ENCODE measurements at regions not wholly inside any gene's neighbourhood (a gene's known extent, or its start where the extent isn't known, plus 50 kb on each side); places are given as distances from the start of the nearest gene placed in this dataset.

DNA sequence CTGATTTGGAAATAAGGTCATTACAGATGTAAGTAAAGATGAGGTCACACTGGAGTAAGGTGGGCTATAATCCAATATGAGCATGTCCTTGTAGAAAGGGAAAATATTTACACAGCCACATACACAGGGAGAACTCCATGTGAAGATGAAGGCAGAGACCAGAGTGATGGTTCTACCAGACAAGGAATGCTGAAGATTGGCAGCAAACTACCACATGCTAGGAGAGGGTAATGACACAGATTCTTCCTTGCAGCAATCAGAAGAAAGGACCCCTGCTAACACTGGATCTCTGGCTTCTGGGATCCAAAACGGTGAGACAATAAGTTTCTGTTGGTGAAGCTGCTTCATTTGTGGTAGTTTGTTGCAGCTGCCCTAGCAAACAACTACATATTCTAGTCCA lies 56.0 kb upstream of the SPTSSB start:
- Histone ChIP-seq H3K27ac (ENCODE audit: insufficient read depth, low read depth, low read length) (no peak overlapping the region), H3K36me3 (ENCODE audit: control insufficient read depth in 2 of 2, extremely low read depth in 1 of 2, insufficient read depth in 2 of 2, low read length in 2 of 2) (no peaks in the 10 kb centered on the region), H3K4me2 (ENCODE audit: insufficient read depth, low read length) (no peak overlapping the region), H3K79me2 (ENCODE audit: control insufficient read depth, insufficient read depth, low read length) (no peaks in the 10 kb centered on the region), H3K27me3 (ENCODE audit: control insufficient read depth in 2 of 2, insufficient read depth in 2 of 2, low read length in 2 of 2) (peaks cover 4 to 5% of the 10 kb centered on the region in 2 experiments), H3K9ac (replicated peaks; ENCODE audit: extremely low read depth, insufficient read depth, low read length) (no peak overlapping the region), H3K9me1 (replicated peaks; ENCODE audit: control insufficient read depth, extremely low read depth, insufficient read depth, low read length) (no peaks in the 10 kb centered on the region), H3K9me3 (replicated peaks; ENCODE audit: control insufficient read depth, insufficient read depth, low read length) (no peaks in the 10 kb centered on the region), H3K4me3 (replicated peaks in 1 of 3; ENCODE audit: insufficient read depth in 1 of 3, low read depth in 1 of 3, low read length in 3 of 3) (no peak overlapping the region), H4K20me1 (replicated peaks; ENCODE audit: control insufficient read depth, extremely low read depth, insufficient read depth, low read length) (no peaks in the 10 kb centered on the region), H3K4me1 (ENCODE audit: control insufficient read depth, extremely low read depth, insufficient read depth, low read length) (no peaks in the 10 kb centered on the region), H2AFZ (ENCODE audit: low read depth, low read length) (no peak overlapping the region)
- ChIA-PET CTCF (no interaction called here), POLR2A (no interaction called here)
- intact Hi-C loops (cut with micrococcal nuclease) (no loop called here), dilution Hi-C loops (cut with MboI; ENCODE audit: extremely low pct_ligation_motif_present, low sequenced_read_pairs) (no loop called here)
- TF ChIP-seq JUN (IDR thresholded peaks at IDR 0.05; ENCODE audit: borderline replicate concordance, insufficient read depth, insufficient read length, low read depth), result no peak
- TF ChIP-seq MYC (IDR thresholded peaks at IDR 0.05; ENCODE audit: low read depth, low read length), result no peak
- TF ChIP-seq FOS (IDR thresholded peaks at IDR 0.05; ENCODE audit: borderline replicate concordance, insufficient read depth, low read length), result no peak
- TF ChIP-seq, protein P1, sequence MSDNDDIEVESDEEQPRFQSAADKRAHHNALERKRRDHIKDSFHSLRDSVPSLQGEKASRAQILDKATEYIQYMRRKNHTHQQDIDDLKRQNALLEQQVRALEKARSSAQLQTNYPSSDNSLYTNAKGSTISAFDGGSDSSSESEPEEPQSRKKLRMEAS (IDR thresholded peaks at IDR 0.05; ENCODE audit: insufficient read depth, insufficient read length), result no peak
- TF ChIP-seq EZH2 (IDR thresholded peaks at IDR 0.05; ENCODE audit: borderline replicate concordance, low read depth, low read length, severe bottlenecking), result no peak
- no peak for TF ChIP-seq POLR2AphosphoS5 (IDR thresholded peaks at IDR 0.05; ENCODE audit: insufficient read depth, low read depth, low read length)
- TF ChIP-seq GATA2 (IDR thresholded peaks at IDR 0.05; ENCODE audit: insufficient read depth, insufficient read length, low read depth, low read length), result no peak
- TF ChIP-seq, protein P2, sequence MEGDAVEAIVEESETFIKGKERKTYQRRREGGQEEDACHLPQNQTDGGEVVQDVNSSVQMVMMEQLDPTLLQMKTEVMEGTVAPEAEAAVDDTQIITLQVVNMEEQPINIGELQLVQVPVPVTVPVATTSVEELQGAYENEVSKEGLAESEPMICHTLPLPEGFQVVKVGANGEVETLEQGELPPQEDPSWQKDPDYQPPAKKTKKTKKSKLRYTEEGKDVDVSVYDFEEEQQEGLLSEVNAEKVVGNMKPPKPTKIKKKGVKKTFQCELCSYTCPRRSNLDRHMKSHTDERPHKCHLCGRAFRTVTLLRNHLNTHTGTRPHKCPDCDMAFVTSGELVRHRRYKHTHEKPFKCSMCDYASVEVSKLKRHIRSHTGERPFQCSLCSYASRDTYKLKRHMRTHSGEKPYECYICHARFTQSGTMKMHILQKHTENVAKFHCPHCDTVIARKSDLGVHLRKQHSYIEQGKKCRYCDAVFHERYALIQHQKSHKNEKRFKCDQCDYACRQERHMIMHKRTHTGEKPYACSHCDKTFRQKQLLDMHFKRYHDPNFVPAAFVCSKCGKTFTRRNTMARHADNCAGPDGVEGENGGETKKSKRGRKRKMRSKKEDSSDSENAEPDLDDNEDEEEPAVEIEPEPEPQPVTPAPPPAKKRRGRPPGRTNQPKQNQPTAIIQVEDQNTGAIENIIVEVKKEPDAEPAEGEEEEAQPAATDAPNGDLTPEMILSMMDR (IDR thresholded peaks at IDR 0.05; ENCODE audit: extremely low read depth in 1 of 2, insufficient read depth in 1 of 2, low read depth in 1 of 2, low read length in 2 of 2), result no peak
- TF ChIP-seq POLR2A (IDR thresholded peaks at IDR 0.05; ENCODE audit: low read depth, low read length), result no peak
- DNase-seq (ENCODE audit: low read depth, low spot score), result no peak
- no TSS peak for BruUV-seq (replicated peaks)
- no peak for FAIRE-seq

Measured in endothelial cell of umbilical vein (primary cell).